ENCODE measurements at regions not wholly inside any gene's neighbourhood (a gene's known extent, or its start where the extent isn't known, plus 50 kb on each side); places are given as distances from the start of the nearest gene placed in this dataset.

- no peak for TF ChIP-seq RAD21 (IDR thresholded peaks at IDR 0.05; ENCODE audit: low read depth)
- no peak for TF ChIP-seq EGR1 (IDR thresholded peaks at IDR 0.05)
- TF ChIP-seq TAF1 (IDR thresholded peaks at IDR 0.05; ENCODE audit: low read depth): no peak
- TF ChIP-seq TEAD4 (IDR thresholded peaks at IDR 0.05): no peak
- no peak for TF ChIP-seq TCF12 (IDR thresholded peaks at IDR 0.05; ENCODE audit: low read depth)
- no peak for TF ChIP-seq CREB1 (IDR thresholded peaks at IDR 0.05; ENCODE audit: low read depth)
- no peak for TF ChIP-seq FOXM1 (IDR thresholded peaks at IDR 0.05; ENCODE audit: borderline replicate concordance, low read depth)
- no peak for TF ChIP-seq NFIC (IDR thresholded peaks at IDR 0.05)
- TF ChIP-seq CEBPB (IDR thresholded peaks at IDR 0.05): no peak
- no peak for TF ChIP-seq ZBTB7A (IDR thresholded peaks at IDR 0.05; ENCODE audit: low read depth)
- TF ChIP-seq YY1 (IDR thresholded peaks at IDR 0.05; ENCODE audit: low read depth): no peak
- no peak for TF ChIP-seq USF1 (IDR thresholded peaks at IDR 0.05)
- no peak for TF ChIP-seq EP300 (IDR thresholded peaks at IDR 0.05; ENCODE audit: borderline replicate concordance)
- no peak for TF ChIP-seq REST (IDR thresholded peaks at IDR 0.05; ENCODE audit: low read depth)
- no peak for TF ChIP-seq MAX (IDR thresholded peaks at IDR 0.05)
Measured at GRCh38 chr21:35396655-35397054, 347.6 kb upstream of the RUNX1 start.

- TF ChIP-seq EP300 (IDR thresholded peaks at IDR 0.05; ENCODE audit: borderline replicate concordance) (no peak), TCF12 (IDR thresholded peaks at IDR 0.05; ENCODE audit: low read depth) (no peak), CEBPB (IDR thresholded peaks at IDR 0.05) (no peak), YY1 (IDR thresholded peaks at IDR 0.05; ENCODE audit: low read depth) (no peak), CREB1 (IDR thresholded peaks at IDR 0.05; ENCODE audit: low read depth) (no peak), NFIC (IDR thresholded peaks at IDR 0.05) (no peak), REST (IDR thresholded peaks at IDR 0.05; ENCODE audit: low read depth) (no peak), USF1 (IDR thresholded peaks at IDR 0.05) (no peak), TAF1 (IDR thresholded peaks at IDR 0.05; ENCODE audit: low read depth) (no peak), EGR1 (IDR thresholded peaks at IDR 0.05) (no peak), TEAD4 (IDR thresholded peaks at IDR 0.05) (no peak), FOXM1 (IDR thresholded peaks at IDR 0.05; ENCODE audit: borderline replicate concordance, low read depth) (no peak), RAD21 (IDR thresholded peaks at IDR 0.05; ENCODE audit: low read depth) (no peak), ZBTB7A (IDR thresholded peaks at IDR 0.05; ENCODE audit: low read depth) (no peak), MAX (IDR thresholded peaks at IDR 0.05) (no peak)
Measured at GRCh38 chr21:35395728-35396127, 346.6 kb upstream of the RUNX1 start.

DNA sequence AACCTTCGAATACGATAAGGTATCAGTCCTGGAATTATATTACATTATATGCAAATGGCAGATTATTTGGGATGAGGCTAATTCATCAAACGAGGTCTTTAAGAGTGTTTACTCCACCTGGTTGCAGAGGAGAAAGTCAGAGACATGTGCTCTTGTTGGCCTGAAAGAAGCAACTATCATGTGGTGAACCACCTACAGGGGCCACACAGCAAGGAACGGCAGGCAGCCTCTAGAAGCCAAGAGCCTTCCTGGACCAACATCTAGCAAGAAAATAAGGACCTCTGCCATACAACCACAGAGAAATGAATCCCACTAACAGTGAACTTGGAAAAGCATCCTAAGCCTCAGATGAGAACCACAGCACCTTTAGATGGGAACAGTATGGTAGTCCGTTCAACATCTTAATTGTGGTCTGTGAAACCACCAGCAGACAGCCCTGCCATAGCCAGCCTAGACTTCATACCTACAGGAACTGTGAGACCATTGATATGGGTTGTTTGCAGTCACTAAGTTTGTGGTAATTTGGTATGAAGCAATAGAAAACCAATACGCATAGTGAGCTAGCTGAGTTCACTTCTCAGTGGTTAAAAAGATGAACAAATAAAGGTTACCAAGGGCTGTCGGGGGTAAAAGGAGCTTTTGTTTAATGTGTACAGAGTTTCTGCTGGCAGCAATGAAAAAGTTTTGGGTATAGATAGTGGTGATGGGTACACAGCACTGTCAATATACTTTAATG is 345.7 kb upstream of the RUNX1 start:
- no peak for TF ChIP-seq MAX (IDR thresholded peaks at IDR 0.05)
- no peak for TF ChIP-seq EGR1 (IDR thresholded peaks at IDR 0.05)
- no peak for TF ChIP-seq REST (IDR thresholded peaks at IDR 0.05; ENCODE audit: low read depth)
- no peak for TF ChIP-seq RAD21 (IDR thresholded peaks at IDR 0.05; ENCODE audit: low read depth)
- TF ChIP-seq CEBPB (IDR thresholded peaks at IDR 0.05): no peak
- TF ChIP-seq NFIC (IDR thresholded peaks at IDR 0.05): no peak
- no peak for TF ChIP-seq TAF1 (IDR thresholded peaks at IDR 0.05; ENCODE audit: low read depth)
- no peak for TF ChIP-seq EP300 (IDR thresholded peaks at IDR 0.05; ENCODE audit: borderline replicate concordance)
- TF ChIP-seq CREB1 (IDR thresholded peaks at IDR 0.05; ENCODE audit: low read depth): no peak
- no peak for TF ChIP-seq TCF12 (IDR thresholded peaks at IDR 0.05; ENCODE audit: low read depth)
- no peak for TF ChIP-seq USF1 (IDR thresholded peaks at IDR 0.05)
- TF ChIP-seq ZBTB7A (IDR thresholded peaks at IDR 0.05; ENCODE audit: low read depth): no peak
- TF ChIP-seq FOXM1 (IDR thresholded peaks at IDR 0.05; ENCODE audit: borderline replicate concordance, low read depth): no peak
- TF ChIP-seq TEAD4 (IDR thresholded peaks at IDR 0.05): no peak
- TF ChIP-seq YY1 (IDR thresholded peaks at IDR 0.05; ENCODE audit: low read depth): no peak

All from Ishikawa (cell line).